Skeletal muscle tissue (tissue), 3 donors: ENCODE measurements at regions not wholly inside any gene's neighbourhood (a gene's known extent, or its start where the extent isn't known, plus 50 kb on each side); places are given as distances from the start of the nearest gene placed in this dataset.
"Not testable (repeated sequence)": the region's sequence is repeated elsewhere in the genome, so short reads cannot be mapped to it uniquely, and the experiment has no call there.

Source experiments
- H3K27ac ChIP-seq: one replicate; pipeline ENCODE4 v1.7.0; 2013; ENCODE audit warnings: mild to moderate bottlenecking, low read depth, low read length, inconsistent platforms
- H3K27me3 ChIP-seq, 3 donors: one replicate each; pipeline ENCODE4 v1.7.0; 2013; ENCODE audit warnings: low read length in 3 of 3; ENCODE audit not compliant: control insufficient read depth in 3 of 3, insufficient read depth in 3 of 3
- H3K36me3 ChIP-seq, 3 donors: one replicate each; pipeline ENCODE4 v1.7.0; 2013; ENCODE audit warnings: low read length in 3 of 3; ENCODE audit not compliant: control insufficient read depth in 3 of 3, insufficient read depth in 3 of 3
- H3K4me1 ChIP-seq, 3 donors: one replicate each; pipeline ENCODE4 v1.7.0; 2013; ENCODE audit warnings: low read length in 3 of 3, mild to moderate bottlenecking in 3 of 3; ENCODE audit not compliant: control insufficient read depth in 3 of 3, insufficient read depth in 3 of 3
- H3K4me3 ChIP-seq, 3 donors: one replicate each; pipeline ENCODE4 v1.7.0; 2013; ENCODE audit warnings: low read length in 3 of 3
- H3K9ac ChIP-seq, 3 donors: one replicate each; pipeline ENCODE4 v1.7.0; 2013; ENCODE audit warnings: low read length in 3 of 3, mild to moderate bottlenecking in 3 of 3, moderate library complexity in 2 of 3, low read depth in 1 of 3
- H3K9me3 ChIP-seq, 3 donors: one replicate each; pipeline ENCODE4 v1.7.0; 2013; ENCODE audit warnings: low read length in 3 of 3; ENCODE audit not compliant: control insufficient read depth in 3 of 3
- donor health status: Osteomylitis.

DNA sequence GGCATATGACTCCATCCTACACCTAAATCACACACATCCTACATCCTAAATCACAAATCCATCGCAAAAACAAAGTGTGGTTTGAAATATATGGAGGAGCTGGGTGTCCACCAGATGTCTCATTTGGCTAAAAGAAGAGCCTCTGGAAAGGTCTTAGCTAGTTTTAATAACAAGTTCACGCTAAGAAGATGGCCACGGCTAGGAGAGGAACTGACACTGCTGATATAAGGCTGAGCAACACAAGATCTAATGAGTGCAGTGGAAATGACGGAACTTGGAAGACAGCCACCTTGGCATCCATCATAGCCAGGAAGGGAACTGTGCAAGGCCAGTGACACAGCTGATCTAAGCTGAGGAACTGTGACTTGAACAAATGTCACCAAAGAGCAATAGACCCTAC is 60.0 kb upstream of the AGAP1 start:
- Histone ChIP-seq H3K27ac (peak overlapping the region; percentile 54), H3K36me3 (no peaks in the 10 kb centered on the region), H3K4me1 (peaks cover 13 to 17% (median 14%) of the 10 kb centered on the region in 3 donors), H3K9me3 (no peaks in the 10 kb centered on the region), H3K9ac (peak overlapping the region in 1 of 3 donors; percentile 36), H3K4me3 (no peak overlapping the region), H3K27me3 (no peaks in the 10 kb centered on the region)

DNA sequence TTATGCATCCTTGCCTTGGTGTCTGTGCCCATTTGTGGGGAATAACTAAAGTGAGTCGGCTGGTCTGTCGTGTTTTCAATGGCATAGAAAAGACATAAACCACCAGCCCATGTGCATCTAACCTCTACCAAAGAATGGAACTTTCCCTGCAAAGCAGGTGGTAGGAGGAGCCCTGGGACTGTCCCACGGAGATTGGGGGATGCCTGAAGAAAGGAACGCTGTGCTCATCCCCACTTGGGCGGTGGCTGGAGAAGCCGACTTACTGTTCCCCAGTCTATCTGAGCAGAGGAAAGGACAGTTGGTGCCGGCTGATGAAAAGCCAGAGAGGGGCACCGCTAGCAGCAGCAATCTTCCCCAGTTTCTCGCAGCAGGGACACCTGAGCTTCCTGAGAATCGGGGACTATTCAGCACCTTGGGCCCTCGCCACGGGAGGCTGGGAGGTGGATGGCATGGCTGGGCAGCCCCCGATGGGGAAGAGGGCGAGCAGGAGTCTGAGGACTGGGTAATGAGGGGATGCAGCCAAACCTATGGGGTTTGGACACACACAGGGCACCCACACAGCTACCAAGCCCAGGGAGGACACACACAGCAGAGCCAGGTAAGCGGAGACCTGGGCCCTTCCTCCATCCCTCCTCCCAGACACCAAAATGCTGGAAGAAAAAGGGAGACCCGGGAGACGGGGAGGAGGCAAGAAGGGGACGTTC is 53.7 kb upstream of the AGAP1 start:
- no peaks in the 10 kb centered on the region for H3K4me1 ChIP-seq
- H3K27me3 ChIP-seq: peaks cover 0 to 5% (median 3%) of the 10 kb centered on the region in 3 donors
- H3K9me3 ChIP-seq: no peaks in the 10 kb centered on the region
- H3K9ac ChIP-seq: no peak overlapping the region
- no peak overlapping the region for H3K4me3 ChIP-seq
- no peaks in the 10 kb centered on the region for H3K36me3 ChIP-seq
- no peak overlapping the region for H3K27ac ChIP-seq

DNA sequence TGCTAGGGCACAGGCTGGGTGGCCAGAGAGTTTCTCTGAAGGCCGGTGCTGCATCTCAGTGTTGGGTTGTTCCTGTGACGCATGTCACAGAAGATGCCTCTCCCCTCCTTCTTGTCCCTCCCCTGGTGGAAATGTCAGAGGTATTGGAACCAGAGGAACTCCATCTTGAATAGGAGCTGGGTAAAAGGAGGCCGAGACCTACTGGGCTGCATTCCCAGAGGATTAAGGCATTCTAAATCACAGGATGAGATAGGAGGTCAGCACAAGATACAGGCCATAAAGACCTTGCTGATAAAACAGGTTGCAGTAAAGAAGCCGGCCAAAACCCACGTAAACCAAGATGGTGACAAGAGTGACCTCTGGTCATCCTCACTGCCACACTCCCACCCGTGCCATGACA is 50.3 kb upstream of the AGAP1 start:
- not testable (repeated sequence) for H3K4me1 ChIP-seq, H3K4me3 ChIP-seq, H3K9ac ChIP-seq, H3K27ac ChIP-seq, H3K36me3 ChIP-seq, H3K9me3 ChIP-seq, H3K27me3 ChIP-seq
